ENCODE measurements at regions not wholly inside any gene's neighbourhood (a gene's known extent, or its start where the extent isn't known, plus 50 kb on each side); places are given as distances from the start of the nearest gene placed in this dataset.

GRCh38 chr5:93267276-93267675 lies 313.7 kb downstream of the NR2F1-AS1 start:
- intact Hi-C loops (cut with micrococcal nuclease; ENCODE audit: unreplicated experiment) (no loop called here), in situ Hi-C loops (cut with MboI) (no loop called here)
- Histone ChIP-seq H3K27me3 (replicated peaks in 1 of 2; ENCODE audit: control insufficient read depth in 2 of 2, insufficient read depth in 2 of 2, low read length in 1 of 2) (no peaks in the 10 kb centered on the region), H3K36me3 (ENCODE audit: control insufficient read depth in 2 of 2, insufficient read depth in 2 of 2, low read length in 1 of 2) (no peaks in the 10 kb centered on the region), H3K9ac (ENCODE audit: control insufficient read depth, insufficient read depth, low read length) (no peak overlapping the region), H3K27ac (ENCODE audit: control insufficient read depth, insufficient read depth) (no peak overlapping the region), H3K4me2 (ENCODE audit: control insufficient read depth, insufficient read depth) (no peak overlapping the region), H2AFZ (ENCODE audit: control insufficient read depth, low read depth, low read length) (no peak overlapping the region), H3K4me1 (ENCODE audit: control insufficient read depth, insufficient read depth, low read length) (no peaks in the 10 kb centered on the region), H3K79me2 (ENCODE audit: control insufficient read depth, insufficient read depth, low read length) (no peaks in the 10 kb centered on the region), H3K4me3 (no peak overlapping the region), H4K20me1 (ENCODE audit: control insufficient read depth, insufficient read depth) (no peaks in the 10 kb centered on the region), H3K9me3 (replicated peaks; ENCODE audit: control insufficient read depth, insufficient read depth, low read length) (no peaks in the 10 kb centered on the region)
- FAIRE-seq (no peak), DNase-seq (ENCODE audit: low read depth, low spot score) (no peak), ATAC-seq (no peak)
- ChIA-PET RAD21 (ENCODE audit: unreplicated experiment) (no interaction called here), POLR2A (no interaction called here), CTCF (no interaction called here), SMC1A (ENCODE audit: uncharacterized antibody, unreplicated experiment) (no interaction called here)
- no TSS peak for BruUV-seq (replicated peaks)
- WGBS (ENCODE audit: insufficient coverage, insufficient replicate concordance, low lambda C conversion rate, missing lambda C conversion rate), result 81% methylated on average over 20 of the region's 20 CpGs
- TF ChIP-seq ZNF592 (IDR thresholded peaks at IDR 0.05), result no peak
- TF ChIP-seq MEF2A (IDR thresholded peaks at IDR 0.05; ENCODE audit: insufficient read depth, low read depth, low read length), result no peak
- no peak for TF ChIP-seq HDAC6 (IDR thresholded peaks at IDR 0.05; ENCODE audit: unreplicated experiment)
- TF ChIP-seq BCL11A (IDR thresholded peaks at IDR 0.05; ENCODE audit: low read depth, low read length), result no peak
- no peak for TF ChIP-seq ATF3 (IDR thresholded peaks at IDR 0.05; ENCODE audit: borderline replicate concordance, extremely low read depth, low read depth, low read length)
- no peak for TF ChIP-seq HDGF (IDR thresholded peaks at IDR 0.05)
- no peak for TF ChIP-seq E2F4 (IDR thresholded peaks at IDR 0.05; ENCODE audit: low read depth, low read length)
- TF ChIP-seq MTA3 (IDR thresholded peaks at IDR 0.05; ENCODE audit: borderline replicate concordance, low read length), result no peak
- TF ChIP-seq ASH2L (IDR thresholded peaks at IDR 0.05; ENCODE audit: borderline replicate concordance, low read depth), result no peak
- TF ChIP-seq ZBED1 (IDR thresholded peaks at IDR 0.05; ENCODE audit: borderline replicate concordance), result no peak
- TF ChIP-seq BACH1 (IDR thresholded peaks at IDR 0.05; ENCODE audit: borderline replicate concordance), result no peak
- TF ChIP-seq SREBF2 (IDR thresholded peaks at IDR 0.05; ENCODE audit: low read length), result no peak
- TF ChIP-seq HCFC1 (IDR thresholded peaks at IDR 0.05; ENCODE audit: low read length), result no peak
- no peak for TF ChIP-seq HDAC2 (IDR thresholded peaks at IDR 0.05)
- TF ChIP-seq TCF7 (IDR thresholded peaks at IDR 0.05; ENCODE audit: borderline replicate concordance), result no peak
- TF ChIP-seq MTA2 (IDR thresholded peaks at IDR 0.05; ENCODE audit: low read depth), result no peak

Measured in GM12878 (cell line).